Transverse colon (tissue), 4 donors: ENCODE measurements at regions not wholly inside any gene's neighbourhood (a gene's known extent, or its start where the extent isn't known, plus 50 kb on each side); places are given as distances from the start of the nearest gene placed in this dataset.

Experiments used
- DNase-seq: peaks from one replicate; pipeline ENCODE4 v3.0.0-alpha.2; 2019
- H3K27ac ChIP-seq, 4 donors: fragments of 200-600 bp; sonication (generic); 2 replicates each; pipeline ENCODE4 v1.5.1; 2016 to 2018; ENCODE audit warnings: inconsistent platforms in 4 of 4
- H3K27me3 ChIP-seq: fragments of 200-600 bp; sonication (generic); 2 replicates; pipeline ENCODE4 v1.5.1; 2017; ENCODE audit warnings: inconsistent platforms
- H3K36me3 ChIP-seq, 4 donors: fragments of 200-600 bp; sonication (generic); 2 replicates each; pipeline ENCODE4 v1.5.1; 2017 to 2019; ENCODE audit warnings: inconsistent platforms in 4 of 4
- H3K4me1 ChIP-seq, 4 donors: fragments of 200-600 bp; sonication (generic); 2 replicates each; pipeline ENCODE4 v1.5.1; 2017 to 2020; ENCODE audit warnings: inconsistent platforms in 4 of 4
- H3K4me3 ChIP-seq, 4 donors: fragments of 200-600 bp; sonication (generic); 1 replicate in 1 of 4; 2 replicates in 3 of 4; pipeline versions ENCODE4 v1.5.1 to v1.6.1; 2017 to 2019; ENCODE audit warnings: inconsistent platforms in 4 of 4
- H3K9me3 ChIP-seq, 2 donors: fragments of 200-600 bp; sonication (generic); 2 replicates each; pipeline ENCODE4 v1.5.1; 2017 to 2019; ENCODE audit warnings: inconsistent platforms in 2 of 2
- EP300 ChIP-seq: sonication (generic); formaldehyde crosslinking; IDR thresholded peaks from one replicate; pipeline ENCODE4 v1.6.1; 2017; ENCODE audit warnings: antibody characterized with exemption, low read depth
- POLR2A ChIP-seq: fragments of 450-650 bp; IDR thresholded peaks from one replicate; pipeline ENCODE4 v1.6.1; 2016; ENCODE audit warnings: antibody characterized with exemption, mild to moderate bottlenecking, moderate library complexity
- POLR2AphosphoS5 ChIP-seq, 3 donors: sonication (generic); formaldehyde crosslinking; IDR thresholded peaks; one replicate each; pipeline ENCODE4 v1.6.1; 2016; ENCODE audit warnings: antibody characterized with exemption in 3 of 3
- WGBS, 2 donors: methylation state at CpG; one replicate each; pipeline ENCODE4 v1.1.5; 2018; ENCODE audit warnings: low coverage in 1 of 2; 5-methylcytosine and 5-hydroxymethylcytosine counted together
- in situ Hi-C, 4 donors: fragments of 200-750 bp; cut with MboI; loops; one replicate each; pipeline versions ENCODE4 v1.15.0 to v1.15.1; 2017; ENCODE audit warnings: low sequenced_read_pairs in 3 of 4, low pct_ligation_motif_present in 1 of 4, low pct_unique_long_range_greater_than_20kb in 1 of 4
- intact Hi-C: fragments of 100-400 bp; cut with DNase I; formaldehyde crosslinking; loops from one replicate; pipeline ENCODE4 v1.15.1; 2023; ENCODE audit warnings: low total_unique reads
- TF ChIP-seq, protein P1 (sequence below), 5 experiments: fragments of 200-600 bp in 3 of 5; fragments of 450-650 bp in 2 of 5; sonication (generic) in 3 of 5; IDR thresholded peaks; 1 replicate in 2 of 5; 2 replicates in 3 of 5; pipeline ENCODE4 v1.5.1; 2016 to 2017; ENCODE audit warnings: antibody characterized with exemption in 5 of 5, inconsistent platforms in 3 of 5, mild to moderate bottlenecking in 2 of 5, moderate library complexity in 1 of 5

DNA sequence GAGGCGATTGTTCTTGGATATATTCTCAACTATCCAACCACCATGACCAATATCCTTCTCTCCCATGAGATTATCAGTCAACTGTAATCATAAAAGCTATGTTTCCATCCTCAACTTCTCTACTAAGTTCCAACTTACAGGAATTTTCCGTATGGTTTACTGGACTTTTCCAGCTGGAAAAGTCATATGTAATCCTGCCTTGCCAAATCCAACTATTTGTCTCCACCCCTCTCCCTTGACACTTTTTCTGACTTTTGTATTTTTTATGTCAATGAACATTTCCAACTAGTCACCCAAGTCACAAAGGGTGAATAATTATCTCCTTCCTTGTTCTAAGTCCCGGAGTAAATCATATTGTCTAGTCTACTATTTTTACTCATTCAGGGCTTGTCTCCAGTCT lies 293.1 kb downstream of the USP25 start:
- no peaks in the 10 kb centered on the region for H3K4me1 ChIP-seq
- no peaks in the 10 kb centered on the region for H3K36me3 ChIP-seq
- no peaks in the 10 kb centered on the region for H3K27me3 ChIP-seq
- intact Hi-C loops (no loop called here), in situ Hi-C loops (no loop called here)
- no peak for TF ChIP-seq POLR2A
- H3K9me3 ChIP-seq: no peaks in the 10 kb centered on the region
- DNase-seq: no peak
- H3K4me3 ChIP-seq: no peak overlapping the region
- H3K27ac ChIP-seq: no peak overlapping the region
- 63 to 73% methylated on average over 3 of the region's 3 CpGs for WGBS, 2 donors

- in situ Hi-C loops: no loop called here
- intact Hi-C loops: no loop called here
These were observed 298.4 kb downstream of the USP25 start for GRCh38 chr21:16028142-16028541.

GRCh38 chr21:16028941-16029464 lies 299.2 kb downstream of the USP25 start:
- Histone ChIP-seq H3K36me3 (no peaks in the 10 kb centered on the region), H3K9me3 (no peaks in the 10 kb centered on the region), H3K27ac (no peak overlapping the region), H3K27me3 (no peaks in the 10 kb centered on the region), H3K4me3 (no peak overlapping the region), H3K4me1 (no peaks in the 10 kb centered on the region)
- no peak for DNase-seq
- in situ Hi-C loops (no loop called here), intact Hi-C loops (no loop called here)
- TF ChIP-seq EP300: no peak
- no peak for TF ChIP-seq POLR2AphosphoS5 (IDR thresholded peaks at IDR 0.05)
- TF ChIP-seq, protein P1, sequence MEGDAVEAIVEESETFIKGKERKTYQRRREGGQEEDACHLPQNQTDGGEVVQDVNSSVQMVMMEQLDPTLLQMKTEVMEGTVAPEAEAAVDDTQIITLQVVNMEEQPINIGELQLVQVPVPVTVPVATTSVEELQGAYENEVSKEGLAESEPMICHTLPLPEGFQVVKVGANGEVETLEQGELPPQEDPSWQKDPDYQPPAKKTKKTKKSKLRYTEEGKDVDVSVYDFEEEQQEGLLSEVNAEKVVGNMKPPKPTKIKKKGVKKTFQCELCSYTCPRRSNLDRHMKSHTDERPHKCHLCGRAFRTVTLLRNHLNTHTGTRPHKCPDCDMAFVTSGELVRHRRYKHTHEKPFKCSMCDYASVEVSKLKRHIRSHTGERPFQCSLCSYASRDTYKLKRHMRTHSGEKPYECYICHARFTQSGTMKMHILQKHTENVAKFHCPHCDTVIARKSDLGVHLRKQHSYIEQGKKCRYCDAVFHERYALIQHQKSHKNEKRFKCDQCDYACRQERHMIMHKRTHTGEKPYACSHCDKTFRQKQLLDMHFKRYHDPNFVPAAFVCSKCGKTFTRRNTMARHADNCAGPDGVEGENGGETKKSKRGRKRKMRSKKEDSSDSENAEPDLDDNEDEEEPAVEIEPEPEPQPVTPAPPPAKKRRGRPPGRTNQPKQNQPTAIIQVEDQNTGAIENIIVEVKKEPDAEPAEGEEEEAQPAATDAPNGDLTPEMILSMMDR (IDR thresholded peaks at IDR 0.05): no peak
- no peak for TF ChIP-seq POLR2A
- WGBS, 2 donors: 55 to 67% methylated on average over 2 of the region's 2 CpGs

More at GRCh38 chr21:16028142-16028541, 298.4 kb downstream of the USP25 start:
- DNase-seq: no peak
- WGBS, 2 donors: 81 to 87% methylated on average over 2 of the region's 2 CpGs
- Histone ChIP-seq H3K9me3 (no peaks in the 10 kb centered on the region), H3K36me3 (no peaks in the 10 kb centered on the region), H3K4me1 (no peaks in the 10 kb centered on the region), H3K27ac (no peak overlapping the region), H3K4me3 (no peak overlapping the region), H3K27me3 (no peaks in the 10 kb centered on the region)
- no peak for TF ChIP-seq EP300

- in situ Hi-C loops: no loop called here
- WGBS, 2 donors: 79 to 87% methylated on average over 3 to 4 of the region's 4 CpGs
These were observed 303.4 kb downstream of the USP25 start for GRCh38 chr21:16033193-16033592.

DNA sequence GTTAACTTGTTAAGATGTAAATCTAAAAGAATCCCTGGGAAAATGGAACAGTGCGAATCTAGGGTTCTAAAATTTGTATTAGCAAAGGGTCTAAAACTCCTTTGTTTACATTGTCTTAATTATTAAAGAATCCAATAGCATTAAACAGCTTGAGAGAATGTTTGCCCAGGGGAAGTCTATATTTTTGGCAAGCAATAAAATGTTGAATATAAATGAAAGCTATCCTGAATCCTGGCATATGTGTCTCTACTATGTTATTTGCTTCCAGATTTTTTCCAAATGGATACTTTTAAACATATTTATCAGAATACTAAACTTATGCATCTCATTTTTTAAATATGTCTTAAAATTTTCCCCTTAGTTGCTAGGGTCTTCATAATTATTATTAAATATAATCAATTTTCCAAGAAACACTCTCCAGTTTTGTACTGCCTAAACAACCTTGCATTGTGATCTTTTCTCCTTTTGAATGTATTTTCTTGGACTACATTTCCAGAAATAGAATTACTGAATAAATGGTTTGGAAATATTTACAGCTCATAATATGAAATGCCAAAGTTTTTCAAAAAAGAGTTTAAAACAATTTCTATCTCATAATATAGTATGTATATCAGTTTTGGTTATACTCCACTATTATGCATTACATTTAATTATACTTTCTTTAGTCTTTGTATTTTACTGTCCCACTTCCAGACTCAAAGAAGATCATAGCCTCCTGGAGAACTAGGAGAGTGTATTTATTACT lies 304.8 kb downstream of the USP25 start:
- H3K27ac ChIP-seq: no peak overlapping the region
- H3K36me3 ChIP-seq: no peaks in the 10 kb centered on the region
- H3K27me3 ChIP-seq: no peaks in the 10 kb centered on the region
- in situ Hi-C loops (no loop called here), intact Hi-C loops (no loop called here)
- no peaks in the 10 kb centered on the region for H3K4me1 ChIP-seq
- H3K9me3 ChIP-seq: no peaks in the 10 kb centered on the region
- H3K4me3 ChIP-seq: no peak overlapping the region
- TF ChIP-seq, protein P1 (IDR thresholded peaks at IDR 0.05): no peak
- no peak for TF ChIP-seq EP300
- no peak for DNase-seq
- 33% methylated on average over 1 of the region's 1 CpG; no CpG with 5 or more reads in 1 of the 2 donors for WGBS, 2 donors

More at GRCh38 chr21:16033193-16033592, 303.4 kb downstream of the USP25 start:
- Histone ChIP-seq H3K4me1 (no peaks in the 10 kb centered on the region), H3K4me3 (no peak overlapping the region), H3K27ac (no peak overlapping the region), H3K9me3 (no peaks in the 10 kb centered on the region), H3K27me3 (no peaks in the 10 kb centered on the region), H3K36me3 (no peaks in the 10 kb centered on the region)
- TF ChIP-seq, protein P1 (IDR thresholded peaks at IDR 0.05): no peak
- TF ChIP-seq POLR2AphosphoS5 (IDR thresholded peaks at IDR 0.05): no peak
- TF ChIP-seq POLR2A: no peak
- no peak for TF ChIP-seq EP300
- intact Hi-C loops: no loop called here
- DNase-seq: no peak
